Common myeloid progenitor, CD34-positive (primary cell): ENCODE measurements at regions not wholly inside any gene's neighbourhood (a gene's known extent, or its start where the extent isn't known, plus 50 kb on each side); places are given as distances from the start of the nearest gene placed in this dataset.
"Not testable (repeated sequence)": the region's sequence is repeated elsewhere in the genome, so short reads cannot be mapped to it uniquely, and the experiment has no call there.

Experiments
- CTCF ChIA-PET: fragments of 350-600 bp; sonication (Branson Sonifier 250); formaldehyde crosslinking; loops from one replicate; lab custom pipeline; 2021; ENCODE audit warnings: antibody characterized with exemption; lab: Charles Lee
- POLR2A ChIA-PET: fragments of 350-600 bp; sonication (Branson Sonifier 250); formaldehyde crosslinking; loops from one replicate; lab custom pipeline; 2021; ENCODE audit warnings: antibody characterized with exemption; lab: Charles Lee
- DNase-seq, 3 donors: peaks; one replicate each; pipeline versions ENCODE4 v3.0.0 to v3.0.0-alpha.2; 2013
- H3K27ac ChIP-seq, 2 experiments: 1 replicate in 1 of 2; 2 replicates in 1 of 2; pipeline ENCODE4 v1.7.0; 2013; ENCODE audit warnings: inconsistent platforms in 2 of 2, low read length in 2 of 2, mild to moderate bottlenecking in 2 of 2, low read depth in 1 of 2, moderate library complexity in 1 of 2; ENCODE audit not compliant: severe bottlenecking in 2 of 2, insufficient read depth in 1 of 2, poor library complexity in 1 of 2
- H3K27me3 ChIP-seq, 5 experiments: replicated peaks in 2 of 5; 1 replicate in 3 of 5; 2 replicates in 2 of 5; pipeline versions ENCODE4 v1.6.1 to v1.7.0; 2013; ENCODE audit warnings: low read length in 4 of 5, mild to moderate bottlenecking in 2 of 5, moderate library complexity in 2 of 5, inconsistent platforms in 1 of 5; ENCODE audit not compliant: insufficient read depth in 5 of 5, control insufficient read depth in 4 of 5
- H3K36me3 ChIP-seq, 4 experiments: 1 replicate in 2 of 4; 2 replicates in 2 of 4; pipeline versions ENCODE4 v1.6.1 to v1.7.0; 2013; ENCODE audit warnings: low read length in 3 of 4, control low read depth in 1 of 4, mild to moderate bottlenecking in 1 of 4; ENCODE audit not compliant: control insufficient read depth in 4 of 4, insufficient read depth in 4 of 4
- H3K4me1 ChIP-seq, 4 experiments: 1 replicate in 3 of 4; 2 replicates in 1 of 4; pipeline versions ENCODE4 v1.6.1 to v1.7.1; 2013; ENCODE audit warnings: low read length in 3 of 4, mild to moderate bottlenecking in 3 of 4, control low read depth in 1 of 4, inconsistent platforms in 1 of 4, moderate library complexity in 1 of 4; ENCODE audit not compliant: control insufficient read depth in 4 of 4, insufficient read depth in 4 of 4; ENCODE audit errors: control extremely low read depth in 1 of 4
- H3K4me3 ChIP-seq, 7 experiments: 1 replicate in 4 of 7; 2 replicates in 3 of 7; pipeline versions ENCODE4 v1.5.1 to v1.7.0; 2013; ENCODE audit warnings: mild to moderate bottlenecking in 7 of 7, low read length in 6 of 7, moderate library complexity in 6 of 7, inconsistent platforms in 2 of 7, low read depth in 2 of 7, control low read depth in 1 of 7; ENCODE audit not compliant: insufficient read depth in 4 of 7, control insufficient read depth in 1 of 7; ENCODE audit errors: extremely low read depth in 1 of 7
- H3K9me3 ChIP-seq, 5 experiments: 1 replicate in 4 of 5; 2 replicates in 1 of 5; pipeline versions ENCODE4 v1.6.1 to v1.7.1; 2013; ENCODE audit warnings: low read length in 4 of 5, mild to moderate bottlenecking in 2 of 5, inconsistent platforms in 1 of 5, low read depth in 1 of 5, moderate library complexity in 1 of 5; ENCODE audit not compliant: control insufficient read depth in 4 of 5, insufficient read depth in 2 of 5; ENCODE audit errors: control extremely low read depth in 1 of 5
- WGBS: methylation state at CpG from one replicate; pipeline ENCODE4 v1.1.5; 2013; ENCODE audit not compliant: insufficient coverage; 5-methylcytosine and 5-hydroxymethylcytosine counted together

DNA sequence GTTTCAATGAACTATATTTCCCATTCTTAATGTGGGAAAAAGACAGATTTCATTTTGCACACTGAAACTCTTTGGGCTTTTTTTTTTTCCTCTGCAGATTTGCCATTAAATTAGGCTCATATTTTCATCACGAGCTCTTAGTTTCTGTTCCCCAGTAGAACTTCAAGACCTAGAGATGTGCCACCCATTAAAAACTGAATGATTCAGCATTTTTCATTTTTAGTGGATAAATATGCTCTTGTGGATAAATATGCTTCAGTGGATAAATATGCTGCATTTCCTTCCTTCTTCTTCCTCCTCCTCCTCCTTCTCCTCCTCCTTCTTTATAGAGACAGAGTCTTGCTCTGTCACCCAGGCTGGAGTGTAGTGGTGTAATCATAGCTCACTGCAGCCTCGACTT lies 322.4 kb upstream of the PRKX start:
- Histone ChIP-seq H3K4me3 (no peak overlapping the region), H3K4me1 (no peaks in the 10 kb centered on the region), H3K9me3 (peaks cover 0 to 4% (median 0%) of the 10 kb centered on the region in 5 experiments), H3K36me3 (no peaks in the 10 kb centered on the region), H3K27ac (no peak overlapping the region), H3K27me3 (no peaks in the 10 kb centered on the region)
- ChIA-PET POLR2A (no interaction called here), CTCF (no interaction called here)
- DNase-seq, result no peak
- WGBS, result no CpG with 5 or more reads among the region's 2 CpGs

DNA sequence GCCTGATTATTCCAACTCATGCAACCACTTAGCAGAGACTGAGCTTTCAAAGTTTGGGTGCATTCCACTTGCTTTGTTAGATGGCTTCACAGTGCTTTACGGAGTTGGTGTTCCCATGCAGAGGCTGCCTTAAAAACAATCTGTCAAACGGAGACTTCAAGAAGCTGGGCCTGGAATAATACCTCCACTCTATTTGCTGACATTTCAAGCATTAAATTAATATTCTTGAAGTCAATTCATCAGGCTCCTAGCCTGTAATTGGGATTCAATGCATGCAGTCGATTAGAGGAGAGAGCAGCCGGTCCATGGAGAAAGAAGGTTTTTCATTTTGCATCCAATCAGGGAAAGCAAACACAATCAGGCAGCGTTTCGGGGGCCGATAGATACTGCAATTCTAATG lies 314.7 kb upstream of the PRKX start:
- Histone ChIP-seq H3K4me3 (no peak overlapping the region), H3K27me3 (no peaks in the 10 kb centered on the region), H3K36me3 (no peaks in the 10 kb centered on the region), H3K27ac (no peak overlapping the region), H3K9me3 (no peaks in the 10 kb centered on the region), H3K4me1 (no peaks in the 10 kb centered on the region)
- CTCF ChIA-PET, result no interaction called here
- DNase-seq, result no peak
- WGBS, result 77% methylated on average over 7 of the region's 7 CpGs
- POLR2A ChIA-PET, result interaction anchor here (0.6 kb wide), 1 partner anchor 1320 kb away, joined by 3 read pairs; no protein-coding TSS in a partner anchor

DNA sequence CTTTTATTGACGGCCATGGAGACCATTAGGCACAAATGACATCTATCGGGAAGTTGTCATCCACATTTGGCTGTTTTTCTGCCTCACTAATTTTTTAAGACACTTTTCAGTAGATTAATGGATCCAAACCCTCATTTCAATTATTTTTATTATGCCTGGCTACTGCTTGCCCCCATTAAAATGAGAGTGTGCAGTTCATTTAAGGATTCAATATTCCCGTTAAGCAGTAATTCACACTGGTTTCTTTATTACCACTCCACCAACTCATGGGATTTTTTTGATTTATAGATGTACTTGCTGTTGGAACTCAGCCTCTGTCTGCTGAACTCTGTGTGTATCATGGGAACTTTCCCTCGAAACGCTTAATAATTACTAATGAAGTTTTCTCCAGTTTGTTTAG lies 291.8 kb upstream of the PRKX start:
- Histone ChIP-seq H3K36me3 (no peaks in the 10 kb centered on the region), H3K4me1 (no peaks in the 10 kb centered on the region), H3K9me3 (no peaks in the 10 kb centered on the region), H3K27me3 (no peaks in the 10 kb centered on the region), H3K27ac (no peak overlapping the region), H3K4me3 (no peak overlapping the region)
- ChIA-PET POLR2A (no interaction called here), CTCF (no interaction called here)
- 98% methylated on average over 4 of the region's 5 CpGs for WGBS
- DNase-seq, result no peak

DNA sequence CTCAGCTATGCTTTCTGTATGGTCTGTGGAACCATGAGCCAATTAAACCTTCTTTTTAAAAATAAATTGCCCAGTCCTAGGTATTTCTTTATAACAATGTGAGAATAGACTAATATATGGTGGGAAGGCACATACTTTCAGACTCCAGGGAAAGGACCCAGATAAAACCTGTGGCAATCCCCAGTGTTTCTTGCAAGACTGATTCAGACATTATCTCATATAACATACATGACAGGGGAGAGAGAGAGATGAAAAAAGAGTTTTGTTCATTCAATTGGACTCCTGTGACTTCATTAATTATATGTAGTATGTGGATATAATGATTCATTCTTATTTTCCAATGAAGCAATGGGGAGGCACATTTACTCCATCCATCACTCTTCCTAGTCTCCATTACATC lies 291.4 kb upstream of the PRKX start:
- no peak for DNase-seq
- CTCF ChIA-PET, result no interaction called here
- POLR2A ChIA-PET, result no interaction called here
- Histone ChIP-seq H3K4me1 (no peaks in the 10 kb centered on the region), H3K27ac (no peak overlapping the region), H3K9me3 (no peaks in the 10 kb centered on the region), H3K36me3 (no peaks in the 10 kb centered on the region), H3K4me3 (no peak overlapping the region), H3K27me3 (no peaks in the 10 kb centered on the region)

DNA sequence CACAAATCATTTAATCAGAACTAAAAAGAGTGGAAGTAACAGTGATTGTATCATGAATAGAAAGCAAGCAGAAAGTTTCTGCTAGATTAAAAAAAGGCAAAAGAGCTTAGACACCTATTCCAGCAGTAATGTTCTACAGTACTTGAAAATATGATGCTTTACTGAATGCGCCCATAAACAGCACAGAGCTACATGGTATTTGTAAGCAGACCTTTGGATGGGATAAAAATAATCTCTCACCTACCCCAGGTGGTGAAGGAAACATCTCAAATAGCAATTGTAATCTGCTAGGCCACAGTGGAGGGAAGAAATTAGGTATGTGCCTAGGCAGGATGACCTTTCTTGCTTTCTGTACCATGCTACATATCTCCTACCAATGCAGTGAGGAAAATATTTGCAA lies 280.9 kb upstream of the PRKX start:
- ChIA-PET CTCF (no interaction called here), POLR2A (no interaction called here)
- Histone ChIP-seq H3K36me3 (no peaks in the 10 kb centered on the region), H3K4me3 (no peak overlapping the region), H3K4me1 (no peaks in the 10 kb centered on the region), H3K9me3 (peaks cover 0 to 1% (median 0%) of the 10 kb centered on the region in 5 experiments), H3K27ac (no peak overlapping the region), H3K27me3 (no peaks in the 10 kb centered on the region)
- DNase-seq, result peak in 2 of 3 donors; percentile 3 to 11
- WGBS, result 100% methylated on average over 1 of the region's 1 CpG

DNA sequence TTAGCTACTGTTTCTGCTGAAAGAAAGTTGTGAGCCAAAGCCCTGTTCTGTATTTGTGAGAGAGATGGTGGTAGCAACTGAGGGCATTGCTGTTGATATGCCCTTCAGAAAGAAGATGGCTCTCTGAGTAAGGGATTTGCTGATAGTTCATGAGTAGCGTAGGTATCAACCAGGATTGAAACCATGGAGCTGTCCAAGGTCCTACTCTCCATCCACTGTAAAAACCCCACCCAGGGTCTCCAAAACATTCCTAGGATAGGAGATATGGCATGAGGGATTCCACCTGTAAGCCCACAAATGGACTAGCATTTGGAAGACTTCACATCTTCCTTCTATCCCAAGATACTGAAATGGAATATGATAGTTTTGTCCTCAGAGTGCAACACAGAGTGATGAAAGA lies 277.1 kb upstream of the PRKX start:
- H3K36me3 ChIP-seq, result no peaks in the 10 kb centered on the region
- CTCF ChIA-PET, result no interaction called here
- H3K4me1 ChIP-seq, result no peaks in the 10 kb centered on the region
- no peak overlapping the region for H3K27ac ChIP-seq
- no peak for DNase-seq
- WGBS, result no CpG with 5 or more reads among the region's 1 CpG
- H3K4me3 ChIP-seq, result no peak overlapping the region
- H3K9me3 ChIP-seq, result peaks cover 0 to 1% (median 0%) of the 10 kb centered on the region in 5 experiments
- H3K27me3 ChIP-seq, result no peaks in the 10 kb centered on the region
- POLR2A ChIA-PET, result no interaction called here

DNA sequence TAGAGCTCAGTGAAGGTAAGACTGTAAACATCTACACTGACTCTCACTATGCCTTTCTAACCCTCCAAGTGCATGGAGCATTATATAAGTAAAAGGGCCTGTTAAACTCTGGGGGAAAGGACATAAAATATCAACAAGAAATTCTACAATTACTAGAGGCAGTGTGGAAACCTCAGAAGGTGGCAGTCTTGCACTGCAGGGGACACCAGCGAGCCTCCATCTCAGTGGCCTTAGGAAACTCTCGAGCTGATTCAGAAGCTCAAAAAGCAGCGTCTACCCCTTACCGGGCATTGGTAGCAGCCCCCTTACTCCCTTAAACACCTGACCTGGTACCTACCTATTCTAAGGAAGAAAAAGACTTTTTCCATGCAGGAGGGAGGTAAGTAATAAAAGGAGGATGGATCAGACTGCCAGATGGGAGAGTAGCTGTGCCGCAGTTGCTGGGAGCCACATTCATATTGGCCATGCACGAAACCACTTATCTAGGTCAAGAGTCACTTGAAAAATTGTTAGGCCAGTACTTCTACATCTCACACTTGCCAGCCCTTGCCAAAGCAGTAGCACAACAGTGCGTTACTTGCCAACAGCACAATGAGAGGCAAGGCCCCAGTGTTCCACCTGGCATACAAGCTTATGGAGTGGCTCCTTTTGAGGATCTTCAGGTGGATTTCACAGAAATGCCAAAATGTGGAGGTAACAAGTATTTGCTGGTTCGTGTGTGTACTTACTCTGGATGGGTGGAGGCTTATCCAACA lies 258.8 kb upstream of the PRKX start:
- H3K27me3 ChIP-seq, POLR2A ChIA-PET, H3K4me3 ChIP-seq, H3K27ac ChIP-seq, H3K4me1 ChIP-seq, H3K36me3 ChIP-seq, DNase-seq, H3K9me3 ChIP-seq, CTCF ChIA-PET: not testable (repeated sequence)
- WGBS, result 89% methylated on average over 4 of the region's 8 CpGs
